ENCODE measurements at regions not wholly inside any gene's neighbourhood (a gene's known extent, or its start where the extent isn't known, plus 50 kb on each side); places are given as distances from the start of the nearest gene placed in this dataset.

- intact Hi-C loops (cut with micrococcal nuclease) = no loop called here
- Histone ChIP-seq H3K9me3 (ENCODE audit: control insufficient read depth in 1 of 2, insufficient read depth in 1 of 2, low read depth in 1 of 2, low read length in 2 of 2) (no peaks in the 10 kb centered on the region), H3K27ac (ENCODE audit: low read depth, low read length) (no peak overlapping the region), H3K4me1 (ENCODE audit: control insufficient read depth in 1 of 2, insufficient read depth in 2 of 2, low read length in 2 of 2) (peaks cover 0 to 5% of the 10 kb centered on the region in 2 experiments; a peak in 1 of 4 replicates), H3K9ac (ENCODE audit: low read length) (no peak overlapping the region), H3K9me2 (ENCODE audit: insufficient read depth) (no peaks in the 10 kb centered on the region), H3K79me2 (ENCODE audit: insufficient read depth, low read length) (no peaks in the 10 kb centered on the region), H2AFZ (ENCODE audit: low read depth, low read length, poor library complexity, severe bottlenecking) (no peak overlapping the region), H3K4me3 (replicated peaks in 1 of 2; ENCODE audit: low read depth in 1 of 2, low read length in 2 of 2) (no peak overlapping the region), H3K36me3 (ENCODE audit: control insufficient read depth in 1 of 2, insufficient read depth in 2 of 2, low read length in 2 of 2) (no peaks in the 10 kb centered on the region), H3K4me2 (ENCODE audit: low read length) (no peak overlapping the region), H3K27me3 (ENCODE audit: insufficient read depth, low read length) (no peaks in the 10 kb centered on the region), H4K20me1 (ENCODE audit: insufficient read depth) (no peaks in the 10 kb centered on the region)
- POLR2A ChIA-PET = no interaction called here
- RAD21 ChIA-PET (ENCODE audit: low non-redundant PET in 1 of 2, low total read pairs in 2 of 2, uncharacterized antibody in 2 of 2, unreplicated experiment in 2 of 2) = no interaction called here
- CTCF ChIA-PET = no interaction called here
- DNase-seq (ENCODE audit: low read depth, low spot score) (no peak), ATAC-seq (no peak)
- no peak for TF ChIP-seq ZNF274 (IDR thresholded peaks at IDR 0.05; ENCODE audit: low read depth, low read length)
- no TSS peak for BruUV-seq (replicated peaks)
Measured at GRCh38 chr14:76577837-76578236, 183.4 kb upstream of the VASH1 start.

- H2AFZ ChIP-seq (ENCODE audit: low read depth, low read length, poor library complexity, severe bottlenecking) = no peak overlapping the region
- no peaks in the 10 kb centered on the region for H3K9me2 ChIP-seq (ENCODE audit: insufficient read depth)
- BruUV-seq (replicated peaks) = no TSS peak
- H3K9ac ChIP-seq (ENCODE audit: low read length) = no peak overlapping the region
- no peaks in the 10 kb centered on the region for H3K79me2 ChIP-seq (ENCODE audit: insufficient read depth, low read length)
- H4K20me1 ChIP-seq (ENCODE audit: insufficient read depth) = no peaks in the 10 kb centered on the region
- no peaks in the 10 kb centered on the region for H3K27me3 ChIP-seq (ENCODE audit: insufficient read depth, low read length)
- ChIA-PET RAD21 (ENCODE audit: low non-redundant PET in 1 of 2, low total read pairs in 2 of 2, uncharacterized antibody in 2 of 2, unreplicated experiment in 2 of 2) (no interaction called here), POLR2A (no interaction called here), CTCF (interaction anchor here (1.1 kb wide), 1 partner anchor 63 kb away, joined by 3 read pairs; no protein-coding TSS in a partner anchor)
- no peak overlapping the region for H3K4me3 ChIP-seq (replicated peaks in 1 of 2; ENCODE audit: low read depth in 1 of 2, low read length in 2 of 2)
- no peak overlapping the region for H3K4me2 ChIP-seq (ENCODE audit: low read length)
- no peak overlapping the region for H3K27ac ChIP-seq (ENCODE audit: low read depth, low read length)
- ATAC-seq (no peak), DNase-seq (ENCODE audit: low read depth, low spot score) (no peak)
- intact Hi-C loops (cut with micrococcal nuclease) = no loop called here
- no peaks in the 10 kb centered on the region for H3K36me3 ChIP-seq (ENCODE audit: control insufficient read depth in 1 of 2, insufficient read depth in 2 of 2, low read length in 2 of 2)
- H3K4me1 ChIP-seq (ENCODE audit: control insufficient read depth in 1 of 2, insufficient read depth in 2 of 2, low read length in 2 of 2) = peaks cover 0 to 5% of the 10 kb centered on the region in 2 experiments; a peak in 1 of 4 replicates
- no peak for TF ChIP-seq CTCF (IDR thresholded peaks at IDR 0.05 in 2 of 3, conservative IDR thresholded peaks at IDR 0.05 in 1 of 3; ENCODE audit: borderline replicate concordance in 1 of 3, insufficient read depth in 1 of 3, low read depth in 2 of 3, low read length in 2 of 3)
- no peak for TF ChIP-seq CEBPB (IDR thresholded peaks at IDR 0.05; ENCODE audit: low read depth)
- H3K9me3 ChIP-seq (ENCODE audit: control insufficient read depth in 1 of 2, insufficient read depth in 1 of 2, low read depth in 1 of 2, low read length in 2 of 2) = no peaks in the 10 kb centered on the region
Measured at GRCh38 chr14:76580399-76580798, 180.9 kb upstream of the VASH1 start.
